PC-9 (cell line): ENCODE measurements at regions not wholly inside any gene's neighbourhood (a gene's known extent, or its start where the extent isn't known, plus 50 kb on each side); places are given as distances from the start of the nearest gene placed in this dataset.

ENCODE experiments used
- BruUV-seq: library from RNA; stranded (reverse); fragments of 400-500 nt; replicated peaks from 2 replicates; lab custom pipeline; 2021; lab: Mats Ljungman, UMichigan
- CTCF ChIA-PET: fragments of 300-600 bp; sonication (Branson Sonifier 250); formaldehyde crosslinking; loops from one replicate; lab custom pipeline; 2022; ENCODE audit warnings: antibody characterized with exemption; lab: Charles Lee
- POLR2A ChIA-PET: fragments of 300-600 bp; sonication (Branson Sonifier 250); formaldehyde crosslinking; loops from one replicate; lab custom pipeline; 2022; ENCODE audit warnings: antibody characterized with exemption; ENCODE audit not compliant: unreplicated experiment; lab: Charles Lee
- DNase-seq, 2 experiments: peaks; one replicate each; pipeline versions ENCODE4 v3.0.0 to v3.0.0-alpha.2; 2015 to 2022; ENCODE audit warnings: mixed read lengths in 1 of 2
- H2AFZ ChIP-seq: fragments of 200-600 bp; sonication (generic); 2 replicates; pipeline ENCODE4 v1.8.1; 2017; ENCODE audit warnings: antibody characterized with exemption
- H3F3A ChIP-seq: fragments of 200-600 bp; sonication (generic); 2 replicates; pipeline ENCODE4 v1.8.1; 2017; ENCODE audit warnings: antibody characterized with exemption, mild to moderate bottlenecking, low read depth; ENCODE audit not compliant: insufficient read depth
- H3K27ac ChIP-seq: fragments of 200-600 bp; sonication (generic); 2 replicates; pipeline ENCODE4 v1.6.1; 2016; ENCODE audit warnings: mixed run types
- H3K27me3 ChIP-seq: fragments of 200-600 bp; sonication (generic); 2 replicates; pipeline ENCODE4 v1.6.1; 2016; ENCODE audit warnings: low read depth, mixed run types; ENCODE audit not compliant: insufficient read depth
- H3K36me3 ChIP-seq: fragments of 200-600 bp; sonication (generic); 2 replicates; pipeline ENCODE4 v1.6.1; 2016; ENCODE audit warnings: low read depth, mixed run types
- H3K4me1 ChIP-seq: fragments of 200-600 bp; sonication (generic); replicated peaks from 2 replicates; pipeline ENCODE4 v1.6.1; 2016; ENCODE audit warnings: mixed run types; ENCODE audit not compliant: insufficient read depth
- H3K4me2 ChIP-seq: fragments of 200-600 bp; sonication (generic); 2 replicates; pipeline ENCODE4 v1.6.1; 2017; ENCODE audit warnings: mixed run types
- H3K4me3 ChIP-seq: fragments of 200-600 bp; sonication (generic); 2 replicates; pipeline ENCODE4 v1.6.1; 2016; ENCODE audit warnings: mixed run types
- H3K79me2 ChIP-seq: fragments of 200-600 bp; sonication (generic); 2 replicates; pipeline ENCODE4 v1.6.1; 2017; ENCODE audit warnings: low read depth, mixed run types
- H3K9me2 ChIP-seq: fragments of 200-600 bp; sonication (generic); 2 replicates; pipeline ENCODE4 v1.8.1; 2017; ENCODE audit warnings: mild to moderate bottlenecking; ENCODE audit not compliant: insufficient read depth
- H3K9me3 ChIP-seq: fragments of 200-600 bp; sonication (generic); 2 replicates; pipeline ENCODE4 v1.8.1; 2016; ENCODE audit warnings: low read depth; ENCODE audit not compliant: insufficient read depth
- H4K20me1 ChIP-seq: fragments of 200-600 bp; sonication (generic); 2 replicates; pipeline ENCODE4 v1.8.1; 2017; ENCODE audit not compliant: insufficient read depth
- EZH2 ChIP-seq: fragments of 200-600 bp; sonication (generic); IDR thresholded peaks from 2 replicates; pipeline ENCODE4 v1.8.0; 2017; ENCODE audit warnings: antibody characterized with exemption, low read depth
- intact Hi-C: fragments of 100-400 bp; cut with micrococcal nuclease; formaldehyde crosslinking; loops from one replicate; pipeline ENCODE4 v1.10.0; 2022; ENCODE audit not compliant: unreplicated experiment
- TF ChIP-seq, protein P1 (sequence below): fragments of 200-600 bp; sonication (generic); conservative IDR thresholded peaks from 2 replicates; pipeline ENCODE4 v1.6.1; 2017; ENCODE audit warnings: mixed run types, antibody characterized with exemption, mild to moderate bottlenecking, moderate library complexity

- Histone ChIP-seq H3F3A (no peaks in the 10 kb centered on the region), H3K4me2 (no peak overlapping the region), H3K4me1 (no peaks in the 10 kb centered on the region), H3K36me3 (no peaks in the 10 kb centered on the region), H3K79me2 (no peaks in the 10 kb centered on the region), H3K9me3 (no peaks in the 10 kb centered on the region), H4K20me1 (no peaks in the 10 kb centered on the region), H3K9me2 (no peaks in the 10 kb centered on the region), H2AFZ (no peak overlapping the region), H3K27me3 (peaks cover 91% of the 10 kb centered on the region), H3K4me3 (no peak overlapping the region), H3K27ac (no peak overlapping the region)
- DNase-seq: no peak
- ChIA-PET CTCF (no interaction called here), POLR2A (no interaction called here)
- intact Hi-C loops: no loop called here
- no peak for TF ChIP-seq EZH2
- TF ChIP-seq, protein P1, sequence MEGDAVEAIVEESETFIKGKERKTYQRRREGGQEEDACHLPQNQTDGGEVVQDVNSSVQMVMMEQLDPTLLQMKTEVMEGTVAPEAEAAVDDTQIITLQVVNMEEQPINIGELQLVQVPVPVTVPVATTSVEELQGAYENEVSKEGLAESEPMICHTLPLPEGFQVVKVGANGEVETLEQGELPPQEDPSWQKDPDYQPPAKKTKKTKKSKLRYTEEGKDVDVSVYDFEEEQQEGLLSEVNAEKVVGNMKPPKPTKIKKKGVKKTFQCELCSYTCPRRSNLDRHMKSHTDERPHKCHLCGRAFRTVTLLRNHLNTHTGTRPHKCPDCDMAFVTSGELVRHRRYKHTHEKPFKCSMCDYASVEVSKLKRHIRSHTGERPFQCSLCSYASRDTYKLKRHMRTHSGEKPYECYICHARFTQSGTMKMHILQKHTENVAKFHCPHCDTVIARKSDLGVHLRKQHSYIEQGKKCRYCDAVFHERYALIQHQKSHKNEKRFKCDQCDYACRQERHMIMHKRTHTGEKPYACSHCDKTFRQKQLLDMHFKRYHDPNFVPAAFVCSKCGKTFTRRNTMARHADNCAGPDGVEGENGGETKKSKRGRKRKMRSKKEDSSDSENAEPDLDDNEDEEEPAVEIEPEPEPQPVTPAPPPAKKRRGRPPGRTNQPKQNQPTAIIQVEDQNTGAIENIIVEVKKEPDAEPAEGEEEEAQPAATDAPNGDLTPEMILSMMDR: no peak
- BruUV-seq: no TSS peak
These were observed 71.0 kb upstream of the SALL3 start for GRCh38 chr18:78908462-78909260.

DNA sequence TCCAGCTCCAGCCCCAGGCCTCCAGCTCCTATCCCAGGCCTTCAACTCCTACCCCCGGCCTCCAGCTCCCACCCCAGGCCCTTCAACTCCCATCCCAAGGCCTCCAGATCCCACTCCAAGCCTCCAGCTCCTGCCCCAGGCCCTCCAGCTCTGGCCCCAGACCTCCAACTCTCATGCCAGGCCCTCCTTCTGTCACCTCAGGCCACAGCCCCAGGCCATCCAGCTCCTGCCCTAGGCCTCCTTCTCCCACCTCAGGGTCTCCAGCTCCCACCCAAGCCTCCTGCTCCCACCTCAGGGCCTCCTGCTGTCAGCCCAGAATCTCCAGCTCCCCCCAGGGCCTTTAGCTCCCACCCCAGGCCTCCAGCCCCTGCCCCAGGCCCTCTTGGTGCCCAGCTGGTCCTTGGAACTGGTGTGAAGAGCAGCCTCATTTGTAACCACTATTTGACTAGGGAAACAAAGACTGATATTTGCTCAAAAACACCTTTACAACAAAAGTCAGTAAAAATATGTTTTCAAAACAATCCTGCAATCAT is 67.8 kb upstream of the SALL3 start:
- POLR2A ChIA-PET: no interaction called here

GRCh38 chr18:78912336-78912735 is 67.3 kb upstream of the SALL3 start:
- TF ChIP-seq, protein P1: no peak
- TF ChIP-seq EZH2: no peak
- Histone ChIP-seq H3F3A (no peaks in the 10 kb centered on the region), H3K36me3 (no peaks in the 10 kb centered on the region), H2AFZ (no peak overlapping the region), H3K4me2 (no peak overlapping the region), H3K4me3 (no peak overlapping the region), H3K27ac (no peak overlapping the region), H3K9me3 (no peaks in the 10 kb centered on the region), H3K4me1 (no peaks in the 10 kb centered on the region), H3K79me2 (no peaks in the 10 kb centered on the region), H4K20me1 (no peaks in the 10 kb centered on the region), H3K9me2 (no peaks in the 10 kb centered on the region), H3K27me3 (peaks cover 72% of the 10 kb centered on the region)
- no TSS peak for BruUV-seq
- intact Hi-C loops: no loop called here
- DNase-seq: no peak
- ChIA-PET CTCF (no interaction called here), POLR2A (no interaction called here)

More for the DNA sequence above, 67.8 kb upstream of the SALL3 start:
- no peaks in the 10 kb centered on the region for H3F3A ChIP-seq
- no peak overlapping the region for H3K4me3 ChIP-seq
- H3K9me3 ChIP-seq: no peaks in the 10 kb centered on the region
- DNase-seq: no peak
- peaks cover 77% of the 10 kb centered on the region for H3K27me3 ChIP-seq
- H3K4me2 ChIP-seq: no peak overlapping the region
- BruUV-seq: no TSS peak
- H4K20me1 ChIP-seq: no peaks in the 10 kb centered on the region
- no peaks in the 10 kb centered on the region for H3K4me1 ChIP-seq
- H3K9me2 ChIP-seq: no peaks in the 10 kb centered on the region
- no peak overlapping the region for H3K27ac ChIP-seq
- CTCF ChIA-PET: no interaction called here
- TF ChIP-seq, protein P1: no peak
- no peak for TF ChIP-seq EZH2
- intact Hi-C loops: no loop called here
- H3K36me3 ChIP-seq: no peaks in the 10 kb centered on the region
- no peaks in the 10 kb centered on the region for H3K79me2 ChIP-seq
- no peak overlapping the region for H2AFZ ChIP-seq
